Right lobe of liver (tissue), 6 donors: ENCODE measurements at regions not wholly inside any gene's neighbourhood (a gene's known extent, or its start where the extent isn't known, plus 50 kb on each side); places are given as distances from the start of the nearest gene placed in this dataset.

Experiments used
- ATAC-seq, 4 donors: fragments of 200-7000 bp; cut with Tn5 transposase; one replicate each; pipeline ENCODE4 v1.9.1; 2020; ENCODE audit warnings: mild to moderate bottlenecking in 4 of 4, moderate library complexity in 4 of 4
- DNase-seq, 3 donors: peaks; one replicate each; pipeline ENCODE4 v3.0.0-alpha.2; 2020
- H3K27ac ChIP-seq, 3 donors: fragments of 200-600 bp; one replicate each; pipeline ENCODE4 v1.8.0; 2022
- H3K27me3 ChIP-seq, 2 donors: fragments of 200-600 bp; one replicate each; pipeline ENCODE4 v1.8.0; 2022
- H3K36me3 ChIP-seq, 4 donors: fragments of 200-600 bp; sonication (generic) in 1 of 4; one replicate each; pipeline versions ENCODE4 v1.5.1 to v1.8.0; 2017 to 2022; ENCODE audit warnings: control low read depth in 1 of 4
- H3K4me1 ChIP-seq, 4 donors: fragments of 200-600 bp; sonication (generic) in 1 of 4; one replicate each; pipeline versions ENCODE4 v1.5.1 to v1.8.0; 2017 to 2022; ENCODE audit warnings: control low read depth in 1 of 4
- H3K4me3 ChIP-seq, 3 donors: fragments of 200-600 bp; one replicate each; pipeline ENCODE4 v1.8.0; 2022
- H3K9me3 ChIP-seq, 4 donors: fragments of 200-600 bp; sonication (generic) in 1 of 4; one replicate each; pipeline versions ENCODE4 v1.5.1 to v1.8.0; 2017 to 2022; ENCODE audit warnings: control low read depth in 1 of 4
- POLR2A ChIP-seq: fragments of 450-650 bp; IDR thresholded peaks from one replicate; pipeline ENCODE4 v1.6.1; 2017; ENCODE audit warnings: antibody characterized with exemption, mild to moderate bottlenecking
- WGBS: methylation state at CpG from one replicate; pipeline ENCODE4 v1.1.6; 2018; ENCODE audit warnings: low coverage, low lambda C conversion rate; ENCODE audit not compliant: insufficient coverage; ENCODE audit errors: missing lambda C conversion rate; 5-methylcytosine and 5-hydroxymethylcytosine counted together
- intact Hi-C, 2 donors: fragments of 100-400 bp; cut with DNase I; formaldehyde crosslinking; loops; one replicate each; pipeline versions ENCODE4 v1.11.2 to v1.14.1; 2022
- TF ChIP-seq, protein P1 (sequence below), 4 donors: fragments of 200-600 bp in 3 of 4; fragments of 450-650 bp in 1 of 4; IDR thresholded peaks; one replicate each; pipeline versions ENCODE4 v1.5.1 to v1.8.0; 2016 to 2022; ENCODE audit warnings: antibody characterized with exemption in 4 of 4, mild to moderate bottlenecking in 2 of 4
- donor health status: DM: no; HTN: yes; CAD: no.
- donor health status: DM: no; HTN: no; CAD: no.
- donor health status: DM: no; HTN: no; CAD: no.
- donor health status: DM: no; HTN: yes; CAD: no.
- donor health status: DM: no; HTN: yes; CAD: no.

DNA sequence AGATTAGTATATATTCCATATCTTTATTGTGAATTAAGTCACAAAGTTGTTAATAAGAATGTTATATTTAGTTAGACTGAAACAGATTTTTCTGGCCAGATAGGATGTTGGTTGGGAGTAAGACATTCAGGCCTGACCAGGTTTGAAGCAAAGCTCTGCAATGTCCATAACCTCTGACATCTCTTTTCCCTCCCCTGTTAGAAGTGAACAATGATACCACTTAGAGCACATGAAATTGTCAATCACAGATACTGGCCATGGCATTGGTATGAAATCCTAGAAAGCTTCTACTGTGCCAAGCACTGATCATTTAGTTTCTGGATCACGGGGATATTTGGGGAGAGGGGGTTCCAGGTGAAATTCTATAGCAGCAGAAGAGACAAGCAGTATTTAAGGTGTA lies 1455.1 kb upstream of the CDH9 start:
- H3K4me1 ChIP-seq = no peaks in the 10 kb centered on the region
- no peak for TF ChIP-seq POLR2A
- TF ChIP-seq, protein P1, sequence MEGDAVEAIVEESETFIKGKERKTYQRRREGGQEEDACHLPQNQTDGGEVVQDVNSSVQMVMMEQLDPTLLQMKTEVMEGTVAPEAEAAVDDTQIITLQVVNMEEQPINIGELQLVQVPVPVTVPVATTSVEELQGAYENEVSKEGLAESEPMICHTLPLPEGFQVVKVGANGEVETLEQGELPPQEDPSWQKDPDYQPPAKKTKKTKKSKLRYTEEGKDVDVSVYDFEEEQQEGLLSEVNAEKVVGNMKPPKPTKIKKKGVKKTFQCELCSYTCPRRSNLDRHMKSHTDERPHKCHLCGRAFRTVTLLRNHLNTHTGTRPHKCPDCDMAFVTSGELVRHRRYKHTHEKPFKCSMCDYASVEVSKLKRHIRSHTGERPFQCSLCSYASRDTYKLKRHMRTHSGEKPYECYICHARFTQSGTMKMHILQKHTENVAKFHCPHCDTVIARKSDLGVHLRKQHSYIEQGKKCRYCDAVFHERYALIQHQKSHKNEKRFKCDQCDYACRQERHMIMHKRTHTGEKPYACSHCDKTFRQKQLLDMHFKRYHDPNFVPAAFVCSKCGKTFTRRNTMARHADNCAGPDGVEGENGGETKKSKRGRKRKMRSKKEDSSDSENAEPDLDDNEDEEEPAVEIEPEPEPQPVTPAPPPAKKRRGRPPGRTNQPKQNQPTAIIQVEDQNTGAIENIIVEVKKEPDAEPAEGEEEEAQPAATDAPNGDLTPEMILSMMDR (IDR thresholded peaks at IDR 0.05) = no peak
- no peak overlapping the region for H3K4me3 ChIP-seq
- H3K36me3 ChIP-seq = no peaks in the 10 kb centered on the region
- 54% methylated on average over 1 of the region's 1 CpG for WGBS
- no peaks in the 10 kb centered on the region for H3K27me3 ChIP-seq
- no peak overlapping the region for H3K27ac ChIP-seq
- intact Hi-C loops = no loop called here
- ATAC-seq (no peak), DNase-seq (no peak)
- no peaks in the 10 kb centered on the region for H3K9me3 ChIP-seq

DNA sequence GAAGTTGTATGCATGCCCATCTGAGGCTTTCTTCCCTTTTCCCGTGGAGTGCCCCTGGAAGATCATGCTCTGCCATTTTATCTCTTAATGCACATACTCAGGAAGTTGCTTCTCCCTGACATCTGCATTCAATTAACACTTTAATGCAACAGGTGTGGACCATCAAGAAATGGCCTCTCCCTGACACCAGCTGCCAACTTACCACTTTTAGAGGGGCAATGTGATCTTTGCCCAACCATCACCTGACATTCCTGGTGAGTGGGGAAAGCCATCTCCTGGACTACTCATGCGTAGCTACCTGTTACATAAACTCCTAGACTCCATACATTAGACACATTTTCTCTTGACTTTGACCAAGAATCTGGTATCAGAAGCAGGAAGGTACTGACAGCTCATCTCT lies 1450.4 kb upstream of the CDH9 start:
- no peaks in the 10 kb centered on the region for H3K36me3 ChIP-seq
- H3K4me1 ChIP-seq = no peaks in the 10 kb centered on the region
- 47% methylated on average over 2 of the region's 2 CpGs for WGBS
- no peaks in the 10 kb centered on the region for H3K27me3 ChIP-seq
- ATAC-seq = no peak
- intact Hi-C loops = no loop called here
- no peak for DNase-seq
- no peak for TF ChIP-seq POLR2A
- TF ChIP-seq, protein P1 (IDR thresholded peaks at IDR 0.05) = no peak
- H3K9me3 ChIP-seq = no peaks in the 10 kb centered on the region
- no peak overlapping the region for H3K4me3 ChIP-seq
- H3K27ac ChIP-seq = no peak overlapping the region

DNA sequence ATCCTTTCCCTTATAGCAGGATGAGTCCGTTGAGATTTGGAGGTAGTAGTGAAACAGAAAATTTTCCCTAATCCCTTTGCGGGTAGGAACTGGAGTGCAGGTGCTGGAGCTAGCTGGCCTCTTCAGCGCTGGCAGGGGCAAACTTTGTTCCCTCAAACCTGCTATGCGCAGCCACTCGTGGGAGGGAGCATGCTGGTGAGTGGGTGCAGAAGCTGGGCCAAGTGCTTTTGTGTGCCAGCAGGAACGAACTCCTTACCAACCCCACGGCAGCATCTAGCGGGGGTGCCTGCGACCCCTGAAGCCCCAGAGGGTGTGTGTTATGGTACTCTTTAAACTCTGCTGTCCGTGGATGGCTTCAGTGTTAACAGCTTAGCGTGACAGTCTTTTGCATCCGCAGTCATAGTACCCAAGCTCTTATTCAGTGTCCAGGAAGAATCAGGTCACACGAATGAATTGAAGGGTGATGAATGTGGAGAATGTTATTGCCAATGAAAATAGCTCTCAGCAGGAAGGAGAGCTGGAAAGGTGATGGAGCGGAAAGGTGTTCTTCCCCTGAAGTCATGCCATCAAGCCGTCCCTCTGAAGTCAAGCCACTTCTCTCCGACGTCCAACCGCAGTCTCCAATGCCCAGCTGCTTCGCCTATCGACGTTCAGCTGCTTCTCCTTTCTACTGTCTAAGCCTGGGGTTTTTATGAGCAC lies 1445.1 kb upstream of the CDH9 start:
- Histone ChIP-seq H3K27me3 (no peaks in the 10 kb centered on the region), H3K4me1 (no peaks in the 10 kb centered on the region), H3K27ac (no peak overlapping the region), H3K4me3 (no peak overlapping the region), H3K9me3 (no peaks in the 10 kb centered on the region), H3K36me3 (no peaks in the 10 kb centered on the region)
- TF ChIP-seq, protein P1 (IDR thresholded peaks at IDR 0.05) = no peak
- no peak for TF ChIP-seq POLR2A
- ATAC-seq = no peak
- intact Hi-C loops = no loop called here
- 68% methylated on average over 16 of the region's 21 CpGs for WGBS
- no peak for DNase-seq

DNA sequence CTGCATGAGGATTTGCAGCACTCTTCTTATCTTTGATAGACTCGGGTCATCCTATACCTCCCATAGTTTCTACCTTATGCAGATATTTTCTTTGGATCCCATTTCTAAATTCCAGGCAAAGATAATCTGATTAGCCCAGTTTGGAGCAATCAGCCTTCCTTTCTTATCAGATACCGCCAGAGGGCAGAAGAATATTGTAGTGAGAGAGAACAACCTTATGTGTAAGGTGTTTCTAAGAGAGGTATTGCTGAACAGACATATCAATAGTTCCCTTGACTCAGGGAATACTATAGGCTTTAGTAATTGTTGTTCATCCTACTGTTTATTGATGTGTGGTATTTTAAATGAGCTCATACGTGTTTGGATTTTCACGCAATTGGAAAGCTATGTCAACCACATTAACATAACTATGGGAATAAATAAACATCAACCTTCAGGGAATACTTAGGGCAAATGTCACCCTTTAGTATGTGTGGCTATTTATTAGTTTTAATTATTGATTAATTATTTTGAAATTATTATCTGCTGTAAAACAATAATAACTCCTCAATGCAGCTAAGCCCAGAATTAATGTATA lies 1435.2 kb upstream of the CDH9 start:
- intact Hi-C loops = no loop called here
- ATAC-seq = peak; percentile 61 to 66 (median 63)
- H3K4me3 ChIP-seq = no peak overlapping the region

More for the DNA sequence above, 1435.2 kb upstream of the CDH9 start:
- DNase-seq = no peak
- Histone ChIP-seq H3K27ac (no peak overlapping the region), H3K36me3 (no peaks in the 10 kb centered on the region), H3K27me3 (no peaks in the 10 kb centered on the region), H3K4me1 (no peaks in the 10 kb centered on the region), H3K9me3 (no peaks in the 10 kb centered on the region)
- TF ChIP-seq POLR2A = no peak
- TF ChIP-seq, protein P1 (IDR thresholded peaks at IDR 0.05) = peak; percentile 29 to 51 (median 40)
- WGBS = 26% methylated on average over 4 of the region's 4 CpGs
